IPS-NIHi11 (cell line): ENCODE measurements at regions not wholly inside any gene's neighbourhood (a gene's known extent, or its start where the extent isn't known, plus 50 kb on each side); places are given as distances from the start of the nearest gene placed in this dataset.
"Not testable (repeated sequence)": the region's sequence is repeated elsewhere in the genome, so short reads cannot be mapped to it uniquely, and the experiment has no call there.

Source experiments
- DNase-seq: peaks from one replicate; pipeline ENCODE4 v3.0.0; 2012; ENCODE audit warnings: mixed read lengths, low spot score

DNA sequence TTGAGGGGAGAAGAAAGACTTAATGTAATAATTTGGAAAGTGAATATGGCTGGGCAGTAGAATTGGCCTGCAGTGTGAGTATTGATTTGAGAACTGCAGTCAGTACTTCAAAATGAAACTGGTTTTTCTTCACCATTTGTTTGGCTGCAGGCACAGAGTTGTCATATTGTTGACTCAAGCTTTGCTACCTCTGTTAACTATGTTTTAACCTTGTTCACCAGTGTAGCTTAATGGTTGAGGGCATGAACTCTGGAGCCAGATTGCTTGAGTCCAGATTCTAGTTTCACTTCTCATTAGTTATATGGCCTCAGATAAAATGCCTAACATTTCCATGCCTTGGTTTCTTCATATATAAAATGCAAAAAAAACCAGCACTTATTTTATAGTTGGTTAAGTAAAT lies 64.1 kb downstream of the CFAP44 start:
- no peak for DNase-seq

DNA sequence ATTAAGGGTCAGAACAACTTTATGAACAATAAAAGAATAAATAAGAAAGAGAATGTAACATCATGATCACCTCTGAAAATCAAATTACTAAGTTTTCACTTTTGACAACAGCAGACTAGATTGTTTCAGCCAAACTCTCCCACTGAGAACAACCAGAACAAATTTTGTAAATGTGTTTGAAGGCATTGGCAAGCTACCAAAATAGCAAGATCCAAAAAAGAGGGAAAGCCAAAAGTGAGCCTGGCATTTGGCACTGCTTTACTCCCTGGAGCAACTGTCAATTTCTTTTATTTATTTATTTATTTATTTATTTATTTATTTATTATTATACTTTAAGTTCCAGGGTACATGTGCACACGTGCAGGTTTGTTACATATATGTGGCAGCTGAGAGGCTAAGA lies 67.2 kb downstream of the CFAP44 start:
- no peak for DNase-seq

- DNase-seq: not testable (repeated sequence)
These were observed 74.5 kb downstream of the CFAP44 start for GRCh38 chr3:113366800-113367199.

DNA sequence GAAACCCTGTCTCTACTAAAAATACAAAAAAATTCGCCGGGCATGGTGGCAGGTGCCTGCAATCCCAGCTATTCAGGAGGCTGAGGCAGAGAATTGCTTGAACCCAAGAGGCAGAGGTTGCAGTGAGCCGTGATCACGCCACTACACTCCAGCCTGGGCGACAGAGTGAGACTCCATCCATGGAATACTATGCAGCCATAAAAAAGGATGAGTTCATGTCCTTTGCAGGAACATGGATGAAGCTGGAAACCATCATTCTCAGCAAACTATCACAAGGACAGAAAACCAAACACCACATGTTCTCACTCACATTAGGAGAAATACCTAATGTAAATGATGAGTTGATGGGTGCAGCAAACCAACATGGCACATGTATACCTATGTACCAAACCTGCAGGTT lies 86.0 kb downstream of the CFAP44 start:
- not testable (repeated sequence) for DNase-seq

GRCh38 chr3:113354307-113354706 lies 87.0 kb downstream of the CFAP44 start:
- no peak for DNase-seq

DNA sequence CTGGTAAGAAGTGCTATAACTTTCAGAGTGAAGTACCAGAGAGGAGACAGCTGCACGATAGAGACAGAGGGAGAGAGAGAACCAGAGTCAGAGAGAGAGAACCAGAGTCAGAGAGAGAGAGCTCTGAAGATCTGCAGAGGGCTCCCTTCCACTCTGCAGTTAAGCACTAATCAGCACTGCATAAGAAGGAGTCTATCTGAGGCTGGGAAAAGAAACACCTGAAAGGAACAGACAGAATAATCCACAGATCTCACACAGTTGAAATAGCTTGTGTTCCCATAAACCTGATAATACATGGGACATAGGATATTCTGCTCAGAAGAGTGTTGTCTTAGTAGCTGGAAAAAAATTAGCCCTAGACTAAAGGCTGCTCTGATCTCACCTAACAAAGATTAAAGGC lies 87.6 kb downstream of the CFAP44 start:
- no peak for DNase-seq

DNA sequence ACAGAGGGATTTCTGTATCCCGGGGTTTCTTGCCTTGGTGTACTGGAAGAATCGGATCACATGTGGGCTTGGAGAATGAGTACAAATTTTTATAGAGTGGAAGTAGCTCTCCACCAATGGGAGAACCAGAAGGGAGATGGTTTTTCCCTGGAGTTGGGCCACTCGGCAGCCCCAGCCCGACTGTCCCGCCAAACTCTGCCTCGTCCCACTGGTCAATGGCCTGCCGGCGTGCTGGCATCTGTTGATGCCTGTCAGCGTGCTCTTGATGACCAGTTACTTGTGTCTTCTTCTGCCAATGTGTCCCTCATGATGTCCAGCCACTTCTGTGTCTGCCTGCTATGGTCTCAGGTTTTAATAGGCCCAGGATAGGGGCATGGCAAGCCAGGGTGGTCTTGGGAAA lies 100.5 kb downstream of the CFAP44 start:
- no peak for DNase-seq

DNA sequence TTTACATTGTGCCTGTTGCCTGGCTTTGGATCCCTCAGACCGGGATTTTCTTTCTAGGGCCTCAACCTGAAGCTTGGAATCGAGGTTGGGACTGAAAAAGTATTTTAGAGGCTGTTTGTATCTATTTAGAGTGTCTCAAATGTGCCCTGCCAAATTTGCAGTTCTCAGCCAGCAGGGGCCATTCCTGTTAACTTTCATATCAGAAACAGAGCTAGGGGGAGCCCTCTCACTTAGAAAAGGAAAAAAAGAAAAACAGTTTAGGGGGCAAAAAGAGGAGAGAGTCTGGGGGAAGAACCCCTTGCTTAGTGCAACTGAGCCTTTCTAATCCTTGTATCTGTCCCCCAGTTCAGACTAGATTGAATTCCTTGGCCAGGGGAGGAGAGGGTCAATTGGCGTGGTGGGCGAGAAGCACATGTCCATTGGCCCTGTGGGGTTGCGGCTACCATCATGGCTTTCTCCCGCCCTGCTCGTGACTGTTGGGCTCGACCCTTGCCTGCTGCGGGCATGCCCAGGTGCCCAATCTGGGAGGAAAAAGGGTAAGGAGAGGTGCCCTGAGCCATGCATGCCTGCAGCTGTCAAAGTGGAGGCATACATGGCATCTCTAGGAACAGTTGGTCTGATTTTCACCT lies 101.6 kb downstream of the CFAP44 start:
- DNase-seq: peak; percentile 20
